ENCODE measurements at regions not wholly inside any gene's neighbourhood (a gene's known extent, or its start where the extent isn't known, plus 50 kb on each side); places are given as distances from the start of the nearest gene placed in this dataset.

- TF ChIP-seq CTCF (IDR thresholded peaks at IDR 0.05; ENCODE audit: insufficient read depth, missing control alignments), result no peak
- FAIRE-seq (no peak), DNase-seq (ENCODE audit: insufficient read length, low spot score) (no peak)
Observed at GRCh38 chr12:43099691-43100163, 452.3 kb downstream of the ADAMTS20 start.

- FAIRE-seq, result no peak
- TF ChIP-seq CTCF (IDR thresholded peaks at IDR 0.05; ENCODE audit: insufficient read depth, missing control alignments), result no peak
- DNase-seq (ENCODE audit: insufficient read length, low spot score), result no peak
Observed at GRCh38 chr12:43098766-43099550, 453.0 kb downstream of the ADAMTS20 start.

- FAIRE-seq, result no peak
- TF ChIP-seq CTCF (IDR thresholded peaks at IDR 0.05; ENCODE audit: insufficient read depth, missing control alignments), result no peak
- DNase-seq (ENCODE audit: insufficient read length, low spot score), result no peak
Observed at GRCh38 chr12:43098071-43098470, 453.9 kb downstream of the ADAMTS20 start.

- DNase-seq (ENCODE audit: insufficient read length, low spot score) (no peak), FAIRE-seq (no peak)
- no peak for TF ChIP-seq CTCF (IDR thresholded peaks at IDR 0.05; ENCODE audit: insufficient read depth, missing control alignments)
Observed at GRCh38 chr12:43097471-43097870, 454.5 kb downstream of the ADAMTS20 start.

GRCh38 chr12:43095669-43096280 is 456.2 kb downstream of the ADAMTS20 start:
- FAIRE-seq (no peak), DNase-seq (ENCODE audit: insufficient read length, low spot score) (no peak)
- no peak for TF ChIP-seq CTCF (IDR thresholded peaks at IDR 0.05; ENCODE audit: insufficient read depth, missing control alignments)

- no peak for DNase-seq (ENCODE audit: insufficient read length, low spot score)
Observed at GRCh38 chr12:43094886-43095575, 457.0 kb downstream of the ADAMTS20 start.

More at GRCh38 chr12:43094886-43095575, 457.0 kb downstream of the ADAMTS20 start:
- no peak for FAIRE-seq
- no peak for TF ChIP-seq CTCF (IDR thresholded peaks at IDR 0.05; ENCODE audit: insufficient read depth, missing control alignments)
